ENCODE measurements at regions not wholly inside any gene's neighbourhood (a gene's known extent, or its start where the extent isn't known, plus 50 kb on each side); places are given as distances from the start of the nearest gene placed in this dataset.
"Not testable (repeated sequence)": the region's sequence is repeated elsewhere in the genome, so short reads cannot be mapped to it uniquely, and the experiment has no call there.

DNA sequence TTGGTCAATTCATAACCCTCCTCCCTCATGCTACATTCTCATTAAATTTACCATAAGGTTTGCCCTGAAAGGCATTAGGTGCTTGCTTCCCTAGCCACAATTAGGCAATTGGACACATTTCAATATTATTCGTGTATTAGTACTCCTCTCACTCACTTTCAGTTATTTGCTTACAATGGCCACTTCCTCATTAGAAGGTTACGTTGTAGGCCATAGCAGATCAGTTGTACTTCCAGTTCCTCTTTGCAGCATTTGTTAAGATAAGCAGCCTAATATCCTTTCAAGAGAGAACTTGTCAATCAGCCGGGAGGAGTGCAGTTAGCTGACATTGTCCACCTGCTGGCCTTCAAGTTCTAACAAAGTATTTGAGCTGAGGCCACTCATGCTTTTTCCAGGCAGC lies 1017.2 kb downstream of the PCDH7 start:
- TF ChIP-seq, protein P1, sequence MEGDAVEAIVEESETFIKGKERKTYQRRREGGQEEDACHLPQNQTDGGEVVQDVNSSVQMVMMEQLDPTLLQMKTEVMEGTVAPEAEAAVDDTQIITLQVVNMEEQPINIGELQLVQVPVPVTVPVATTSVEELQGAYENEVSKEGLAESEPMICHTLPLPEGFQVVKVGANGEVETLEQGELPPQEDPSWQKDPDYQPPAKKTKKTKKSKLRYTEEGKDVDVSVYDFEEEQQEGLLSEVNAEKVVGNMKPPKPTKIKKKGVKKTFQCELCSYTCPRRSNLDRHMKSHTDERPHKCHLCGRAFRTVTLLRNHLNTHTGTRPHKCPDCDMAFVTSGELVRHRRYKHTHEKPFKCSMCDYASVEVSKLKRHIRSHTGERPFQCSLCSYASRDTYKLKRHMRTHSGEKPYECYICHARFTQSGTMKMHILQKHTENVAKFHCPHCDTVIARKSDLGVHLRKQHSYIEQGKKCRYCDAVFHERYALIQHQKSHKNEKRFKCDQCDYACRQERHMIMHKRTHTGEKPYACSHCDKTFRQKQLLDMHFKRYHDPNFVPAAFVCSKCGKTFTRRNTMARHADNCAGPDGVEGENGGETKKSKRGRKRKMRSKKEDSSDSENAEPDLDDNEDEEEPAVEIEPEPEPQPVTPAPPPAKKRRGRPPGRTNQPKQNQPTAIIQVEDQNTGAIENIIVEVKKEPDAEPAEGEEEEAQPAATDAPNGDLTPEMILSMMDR (IDR thresholded peaks at IDR 0.05; ENCODE audit: unreplicated experiment): no peak
- H3K4me1 Mint-ChIP-seq (ENCODE audit: low read depth, unreplicated experiment): no peaks in the 10 kb centered on the region
- intact Hi-C loops (cut with micrococcal nuclease; ENCODE audit: unreplicated experiment): no loop called here
- CTCF ChIA-PET: no interaction called here
- no peak overlapping the region for H3K4me3 Mint-ChIP-seq (ENCODE audit: low read depth, unreplicated experiment)
- H3K36me3 Mint-ChIP-seq (ENCODE audit: insufficient read depth, unreplicated experiment): no peaks in the 10 kb centered on the region
- H3K27me3 Mint-ChIP-seq (ENCODE audit: unreplicated experiment): no peaks in the 10 kb centered on the region
- H3K27ac Mint-ChIP-seq (ENCODE audit: unreplicated experiment): no peak overlapping the region
- no TSS peak for BruUV-seq (replicated peaks)
- peaks cover 5% of the 10 kb centered on the region for H3K9me3 Mint-ChIP-seq (ENCODE audit: low read depth, unreplicated experiment)
- no peak for DNase-seq

DNA sequence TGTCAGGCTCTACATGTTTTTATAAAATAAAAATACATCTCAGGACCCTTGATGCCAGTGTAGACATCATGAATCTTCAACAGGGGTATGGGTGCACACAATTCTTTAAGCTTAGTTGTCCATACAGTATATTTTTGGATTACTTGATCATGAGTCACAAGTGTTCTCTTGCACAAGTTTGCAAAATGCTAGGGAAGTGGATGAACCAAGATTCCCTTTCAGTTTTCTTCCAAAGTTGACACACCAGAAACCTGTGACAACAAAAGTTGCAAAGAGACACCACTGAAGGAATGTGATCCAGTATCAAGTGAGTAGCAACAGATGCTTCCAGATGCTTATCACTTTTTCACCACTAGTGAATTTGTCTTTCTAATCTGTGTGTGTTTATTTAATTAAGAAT lies 1021.2 kb downstream of the PCDH7 start:
- Mint-ChIP-seq H3K4me3 (ENCODE audit: low read depth, unreplicated experiment) (no peak overlapping the region), H3K27me3 (ENCODE audit: unreplicated experiment) (no peaks in the 10 kb centered on the region), H3K9me3 (ENCODE audit: low read depth, unreplicated experiment) (peaks cover 7% of the 10 kb centered on the region), H3K36me3 (ENCODE audit: insufficient read depth, unreplicated experiment) (no peaks in the 10 kb centered on the region), H3K4me1 (ENCODE audit: low read depth, unreplicated experiment) (no peaks in the 10 kb centered on the region), H3K27ac (ENCODE audit: unreplicated experiment) (no peak overlapping the region)
- no TSS peak for BruUV-seq (replicated peaks)
- intact Hi-C loops (cut with micrococcal nuclease; ENCODE audit: unreplicated experiment): no loop called here
- no peak for DNase-seq
- CTCF ChIA-PET: no interaction called here
- TF ChIP-seq, protein P1 (IDR thresholded peaks at IDR 0.05; ENCODE audit: unreplicated experiment): no peak

DNA sequence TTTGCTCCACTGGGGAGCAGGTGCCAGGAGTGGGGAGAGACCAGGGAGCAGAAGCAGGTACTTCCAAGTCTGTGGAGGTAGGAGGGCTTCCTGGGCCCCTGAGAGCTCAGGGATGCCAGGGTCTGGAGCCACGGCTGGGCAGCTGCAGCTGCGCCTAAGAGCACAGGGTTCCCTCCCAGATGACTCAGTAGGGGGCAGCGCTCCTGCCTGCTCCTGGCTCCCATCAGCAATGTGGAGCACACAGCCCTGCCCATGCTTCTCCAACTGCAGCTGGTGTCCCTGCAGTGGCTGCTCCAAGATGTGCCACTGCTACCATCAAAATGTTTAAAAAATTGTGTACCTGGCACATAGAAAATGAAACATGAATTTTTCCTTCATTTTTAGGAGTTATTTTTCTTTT lies 1028.2 kb downstream of the PCDH7 start:
- Mint-ChIP-seq H3K4me1 (ENCODE audit: low read depth, unreplicated experiment) (no peaks in the 10 kb centered on the region), H3K9me3 (ENCODE audit: low read depth, unreplicated experiment) (peaks cover 7% of the 10 kb centered on the region), H3K36me3 (ENCODE audit: insufficient read depth, unreplicated experiment) (no peaks in the 10 kb centered on the region), H3K4me3 (ENCODE audit: low read depth, unreplicated experiment) (no peak overlapping the region), H3K27me3 (ENCODE audit: unreplicated experiment) (no peaks in the 10 kb centered on the region), H3K27ac (ENCODE audit: unreplicated experiment) (no peak overlapping the region)
- no TSS peak for BruUV-seq (replicated peaks)
- TF ChIP-seq, protein P1 (IDR thresholded peaks at IDR 0.05; ENCODE audit: unreplicated experiment): no peak
- CTCF ChIA-PET: no interaction called here
- intact Hi-C loops (cut with micrococcal nuclease; ENCODE audit: unreplicated experiment): no loop called here
- no peak for DNase-seq

DNA sequence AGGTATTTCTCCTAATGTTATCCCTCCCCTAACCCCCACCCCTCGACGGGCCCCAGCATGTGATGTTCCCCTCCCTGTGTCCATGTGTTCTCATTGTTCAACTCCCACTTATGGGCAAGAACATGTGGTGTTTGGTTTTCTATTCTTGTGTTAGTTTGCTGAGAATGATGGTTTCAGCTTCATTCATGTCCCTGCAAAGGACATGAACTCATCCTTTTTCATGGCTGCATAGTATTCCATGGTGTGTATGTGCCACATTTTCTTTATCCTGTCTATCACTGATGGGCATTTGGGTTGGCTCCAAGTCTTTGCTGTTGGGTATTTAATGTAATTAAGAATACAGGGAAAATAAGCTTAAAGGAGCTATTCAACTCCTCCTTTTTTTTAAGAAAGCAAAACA lies 1030.4 kb downstream of the PCDH7 start:
- intact Hi-C loops (cut with micrococcal nuclease; ENCODE audit: unreplicated experiment); H3K4me3 Mint-ChIP-seq (ENCODE audit: low read depth, unreplicated experiment); BruUV-seq (replicated peaks); H3K27me3 Mint-ChIP-seq (ENCODE audit: unreplicated experiment); H3K36me3 Mint-ChIP-seq (ENCODE audit: insufficient read depth, unreplicated experiment); DNase-seq; H3K27ac Mint-ChIP-seq (ENCODE audit: unreplicated experiment); H3K4me1 Mint-ChIP-seq (ENCODE audit: low read depth, unreplicated experiment); CTCF ChIA-PET; H3K9me3 Mint-ChIP-seq (ENCODE audit: low read depth, unreplicated experiment): not testable (repeated sequence)

DNA sequence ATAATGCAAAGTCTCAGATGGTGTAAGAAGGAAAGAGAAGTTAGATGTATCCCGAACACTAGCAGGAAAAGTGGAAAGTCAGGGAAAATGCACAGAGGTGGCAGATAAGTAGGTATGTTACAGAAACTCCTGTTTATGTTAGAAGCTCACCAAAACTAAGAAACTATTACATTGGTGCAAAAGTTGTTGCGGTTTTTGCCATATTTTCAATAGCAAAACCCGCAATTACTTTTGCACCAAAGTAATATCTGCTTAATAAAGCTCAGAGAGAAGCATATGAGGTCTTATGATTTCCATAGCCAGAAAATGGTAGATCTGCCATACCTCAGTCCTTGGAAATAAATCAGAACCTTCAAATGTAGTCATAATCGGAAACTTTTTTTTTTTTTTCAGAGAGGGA lies 1035.6 kb downstream of the PCDH7 start:
- intact Hi-C loops (cut with micrococcal nuclease; ENCODE audit: unreplicated experiment): no loop called here
- TF ChIP-seq, protein P1 (IDR thresholded peaks at IDR 0.05; ENCODE audit: unreplicated experiment): no peak
- CTCF ChIA-PET: no interaction called here

More for the DNA sequence above, 1035.6 kb downstream of the PCDH7 start:
- no peaks in the 10 kb centered on the region for H3K4me1 Mint-ChIP-seq (ENCODE audit: low read depth, unreplicated experiment)
- H3K27ac Mint-ChIP-seq (ENCODE audit: unreplicated experiment): no peak overlapping the region
- DNase-seq: no peak
- peaks cover 24% of the 10 kb centered on the region for H3K9me3 Mint-ChIP-seq (ENCODE audit: low read depth, unreplicated experiment)
- no peak overlapping the region for H3K4me3 Mint-ChIP-seq (ENCODE audit: low read depth, unreplicated experiment)
- BruUV-seq (replicated peaks): no TSS peak
- no peaks in the 10 kb centered on the region for H3K36me3 Mint-ChIP-seq (ENCODE audit: insufficient read depth, unreplicated experiment)
- H3K27me3 Mint-ChIP-seq (ENCODE audit: unreplicated experiment): no peaks in the 10 kb centered on the region

Measured in Calu3 (cell line).